HL-60 (cell line): ENCODE measurements at regions not wholly inside any gene's neighbourhood (a gene's known extent, or its start where the extent isn't known, plus 50 kb on each side); places are given as distances from the start of the nearest gene placed in this dataset.

ENCODE experiments used
- DNase-seq, 2 experiments: peaks; one replicate each; pipeline ENCODE4 v3.0.0-alpha.2; 2010 to 2020; ENCODE audit warnings: low read depth in 1 of 2, low spot score in 1 of 2
- H3K27ac ChIP-seq: fragments of 250-450 bp; sonication (Bioruptor Pico); replicated peaks from 2 replicates; pipeline ENCODE4 v1.5.1; 2020; ENCODE audit warnings: mild to moderate bottlenecking, moderate library complexity
- H3K27me3 ChIP-seq: fragments of 250-450 bp; sonication (Bioruptor Pico); 2 replicates; pipeline ENCODE4 v1.5.1; 2021; ENCODE audit warnings: mild to moderate bottlenecking, moderate library complexity; ENCODE audit not compliant: insufficient read depth, poor library complexity, severe bottlenecking
- H3K4me3 ChIP-seq: replicated peaks from 2 replicates; pipeline ENCODE4 v1.5.1; 2011; ENCODE audit warnings: mild to moderate bottlenecking, control low read depth, low read length; ENCODE audit not compliant: insufficient read depth
- CTCF ChIP-seq: IDR thresholded peaks from one replicate; pipeline ENCODE4 v1.5.1; 2011; ENCODE audit warnings: low read length, control low read depth, inconsistent platforms; ENCODE audit not compliant: insufficient read depth
- GABPA ChIP-seq: IDR thresholded peaks from 2 replicates; pipeline ENCODE4 v1.6.1; 2012; ENCODE audit warnings: low read depth
- POLR2AphosphoS5 ChIP-seq: IDR thresholded peaks from 2 replicates; pipeline ENCODE4 v1.6.1; 2012; ENCODE audit warnings: low read depth
- REST ChIP-seq: IDR thresholded peaks from 2 replicates; pipeline ENCODE4 v1.6.1; 2012; ENCODE audit warnings: low read depth; ENCODE audit not compliant: insufficient replicate concordance
- SPI1 ChIP-seq: IDR thresholded peaks from 2 replicates; pipeline ENCODE4 v1.6.1; 2012; ENCODE audit warnings: low read depth, mild to moderate bottlenecking, borderline replicate concordance

- no peaks in the 10 kb centered on the region for H3K27me3 ChIP-seq
- DNase-seq: no peak
- no peak overlapping the region for H3K27ac ChIP-seq
- no peak overlapping the region for H3K4me3 ChIP-seq
- TF ChIP-seq GABPA: no peak
- no peak for TF ChIP-seq POLR2AphosphoS5
- TF ChIP-seq SPI1: no peak
- TF ChIP-seq CTCF: no peak
- TF ChIP-seq REST: no peak
Measured at GRCh38 chr5:74254257-74254656, 386.3 kb downstream of the ENC1 start.

GRCh38 chr5:74252044-74252443, 388.5 kb downstream of the ENC1 start:
- H3K4me3 ChIP-seq: no peak overlapping the region
- H3K27ac ChIP-seq: no peak overlapping the region
- TF ChIP-seq REST (no peak), GABPA (no peak), SPI1 (no peak), CTCF (no peak), POLR2AphosphoS5 (no peak)
- no peak for DNase-seq
- no peaks in the 10 kb centered on the region for H3K27me3 ChIP-seq

- no peak overlapping the region for H3K27ac ChIP-seq
- H3K4me3 ChIP-seq: no peak overlapping the region
- TF ChIP-seq REST (no peak), POLR2AphosphoS5 (no peak), SPI1 (no peak), GABPA (no peak), CTCF (no peak)
- H3K27me3 ChIP-seq: no peaks in the 10 kb centered on the region
- DNase-seq: peak; percentile 7 to 8
Measured at GRCh38 chr5:74251141-74252035, 389.1 kb downstream of the ENC1 start.
